GM12892 (cell line): ENCODE measurements at regions not wholly inside any gene's neighbourhood (a gene's known extent, or its start where the extent isn't known, plus 50 kb on each side); places are given as distances from the start of the nearest gene placed in this dataset.

Source experiments
- POLR2A ChIP-seq: IDR thresholded peaks from 2 replicates; pipeline ENCODE4 v1.6.1; 2011; ENCODE audit warnings: low read depth, low read length, control low read depth
- POLR2AphosphoS5 ChIP-seq: IDR thresholded peaks from 2 replicates; pipeline ENCODE4 v1.6.1; 2011; ENCODE audit warnings: low read depth, low read length, control low read depth
- TAF1 ChIP-seq: IDR thresholded peaks from 2 replicates; pipeline ENCODE4 v1.6.1; 2011; ENCODE audit warnings: low read depth, mild to moderate bottlenecking, control low read depth, low read length, borderline replicate concordance

DNA sequence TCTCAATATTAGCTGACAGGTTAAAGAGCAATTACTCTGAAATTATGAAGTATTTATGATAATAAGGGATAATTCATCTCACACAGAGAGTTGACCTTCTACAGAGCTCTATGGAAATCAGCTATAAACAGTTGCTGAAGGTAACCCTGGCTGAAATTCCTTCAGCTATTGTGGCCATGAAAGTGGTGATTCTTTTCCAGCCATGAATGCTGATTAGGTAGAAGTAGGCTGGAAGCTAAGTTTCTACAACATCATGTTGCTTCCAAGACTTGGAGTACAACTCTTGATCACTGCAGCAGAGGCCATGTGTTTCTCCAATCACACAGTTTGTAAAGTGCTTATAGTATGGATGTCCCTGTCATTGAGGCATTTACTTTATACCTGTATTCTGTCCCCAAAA, 2128.9 kb downstream of the MRPL39 start:
- TF ChIP-seq POLR2A (no peak), POLR2AphosphoS5 (no peak), TAF1 (no peak)
